GM19023 (cell line): ENCODE measurements at regions not wholly inside any gene's neighbourhood (a gene's known extent, or its start where the extent isn't known, plus 50 kb on each side); places are given as distances from the start of the nearest gene placed in this dataset.

Experiments used
- ATAC-seq: cut with Tn5 transposase; IDR thresholded peaks from one replicate; pipeline ENCODE4 v1.9.1; 2021; ENCODE audit warnings: mild to moderate bottlenecking, moderate library complexity; ENCODE audit not compliant: unreplicated experiment

DNA sequence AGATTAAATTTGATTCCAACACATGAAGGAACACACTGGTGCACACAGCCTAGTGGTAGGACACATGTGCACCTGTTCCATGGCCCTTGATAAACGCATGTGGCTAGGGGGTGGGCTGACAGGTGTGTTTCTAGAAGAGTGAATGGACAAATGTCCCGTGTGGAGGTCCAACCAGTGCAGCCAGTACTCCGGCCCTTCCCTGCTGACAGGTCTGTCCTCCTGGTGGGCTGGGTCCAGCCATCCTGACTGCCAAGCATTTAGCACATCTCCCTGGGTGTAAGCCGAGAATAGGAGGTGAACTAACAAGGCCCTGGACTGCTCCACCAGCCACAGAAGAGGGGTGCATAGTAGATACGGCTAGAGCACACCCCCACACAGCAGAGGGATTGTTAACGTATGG, 258.7 kb upstream of the RAB6C start:
- no peak for ATAC-seq

DNA sequence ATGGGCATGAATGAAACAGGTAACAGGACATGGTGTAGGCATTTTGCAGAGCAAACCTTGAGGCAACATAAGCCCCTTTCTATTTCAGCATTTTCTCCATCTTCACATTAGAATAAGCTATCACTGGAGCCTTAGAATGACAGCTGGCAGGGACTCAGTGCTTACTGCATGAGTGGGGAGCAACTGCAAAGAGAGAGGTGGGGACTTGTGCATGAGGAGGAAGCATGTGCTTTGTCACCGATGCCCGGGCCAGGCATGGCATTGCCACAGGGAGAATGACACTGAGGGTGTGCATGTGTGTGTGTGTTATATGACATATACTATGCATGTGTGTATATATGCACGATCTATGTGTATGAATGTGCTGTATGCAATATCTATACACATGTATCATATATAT, 258.2 kb upstream of the RAB6C start:
- no peak for ATAC-seq

DNA sequence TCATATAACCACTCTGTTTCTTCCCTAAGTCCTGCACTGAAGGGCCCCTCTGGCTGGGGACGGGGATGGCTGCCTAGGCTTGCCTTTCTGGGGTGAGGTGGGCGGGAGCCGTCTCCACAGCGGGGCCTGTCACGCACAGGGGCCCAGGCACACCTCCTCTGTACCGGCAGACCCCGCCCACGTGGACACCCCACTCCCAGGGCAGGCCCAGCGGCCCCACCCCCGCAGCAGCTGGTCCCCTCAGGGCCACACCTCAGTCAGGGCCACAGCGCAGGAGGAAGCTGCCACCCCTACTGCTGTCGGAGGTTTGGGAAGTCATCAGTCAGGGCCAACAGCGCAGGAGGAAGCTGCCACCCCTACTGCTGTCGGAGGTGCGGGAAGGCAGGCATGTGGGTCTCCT, 257.6 kb upstream of the RAB6C start:
- no peak for ATAC-seq

DNA sequence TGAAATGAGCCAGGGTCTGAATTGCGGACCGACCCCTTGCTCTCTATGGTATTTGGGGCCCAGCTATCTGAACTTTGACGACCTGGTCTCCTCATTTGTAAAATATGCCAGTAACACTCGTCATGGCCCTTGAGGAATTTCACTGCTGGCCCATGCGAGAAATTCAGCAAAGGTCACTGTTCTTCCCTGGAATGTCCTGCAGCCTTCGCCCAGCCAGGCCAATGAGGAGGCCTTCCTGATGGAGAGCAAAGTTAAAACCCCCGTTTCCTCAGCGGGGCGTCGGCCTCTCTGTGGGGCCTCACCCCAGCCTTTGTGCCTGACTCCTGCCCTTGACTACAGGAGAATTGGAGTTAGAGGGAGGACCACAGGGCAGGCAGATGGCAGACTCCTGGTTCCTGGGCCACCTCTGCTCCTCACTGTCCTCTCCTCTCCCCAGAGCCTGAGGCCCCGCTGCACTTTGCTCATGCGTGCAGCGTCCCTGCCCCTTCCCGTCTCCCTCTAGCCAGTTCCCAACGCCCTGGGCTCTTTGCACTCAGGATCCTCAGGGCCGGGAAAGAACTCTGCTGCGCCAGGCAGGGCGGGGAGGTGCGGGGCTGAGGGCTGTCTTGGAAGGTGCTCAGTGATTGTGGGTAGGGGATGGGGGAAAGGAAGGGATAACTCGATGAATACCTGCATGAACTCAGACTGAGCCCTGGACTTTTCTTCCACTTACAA, 257.0 kb upstream of the RAB6C start:
- ATAC-seq = no peak

DNA sequence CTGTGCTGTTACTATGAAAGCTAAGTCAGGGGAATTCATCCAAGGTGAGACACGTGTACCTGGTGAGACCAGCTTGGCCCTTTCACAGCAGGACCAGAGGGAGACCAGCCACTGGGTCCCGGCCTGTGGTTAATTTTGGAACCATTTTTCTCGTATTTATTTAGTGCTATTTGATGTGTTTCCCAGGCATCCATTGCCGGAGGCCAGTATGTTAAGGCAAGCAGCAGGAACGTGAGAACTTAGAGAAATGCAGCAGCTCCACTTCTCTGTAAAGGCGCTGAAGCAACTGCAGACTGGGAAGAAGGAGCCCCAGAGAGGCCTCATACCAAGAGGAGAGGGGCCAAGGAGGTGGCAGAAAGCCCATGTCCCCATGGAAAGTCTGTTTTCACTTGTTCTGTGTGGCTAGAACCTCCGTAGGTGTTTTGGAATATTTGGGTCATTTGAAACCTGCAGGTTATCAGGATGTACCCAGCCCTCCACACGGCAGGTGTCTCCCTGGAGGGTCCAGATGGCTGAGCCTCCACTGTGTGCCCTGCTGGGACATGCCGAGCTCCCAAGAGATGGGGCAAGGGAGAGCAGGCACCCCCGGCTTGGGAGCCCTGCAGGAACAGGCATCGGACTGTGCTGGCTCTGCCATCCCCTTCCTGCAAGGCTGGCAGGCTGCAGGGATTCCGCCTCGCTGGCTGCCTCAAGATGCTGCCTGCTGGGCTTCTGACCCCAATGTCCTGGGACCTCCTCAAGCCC, 256.0 kb upstream of the RAB6C start:
- no peak for ATAC-seq

DNA sequence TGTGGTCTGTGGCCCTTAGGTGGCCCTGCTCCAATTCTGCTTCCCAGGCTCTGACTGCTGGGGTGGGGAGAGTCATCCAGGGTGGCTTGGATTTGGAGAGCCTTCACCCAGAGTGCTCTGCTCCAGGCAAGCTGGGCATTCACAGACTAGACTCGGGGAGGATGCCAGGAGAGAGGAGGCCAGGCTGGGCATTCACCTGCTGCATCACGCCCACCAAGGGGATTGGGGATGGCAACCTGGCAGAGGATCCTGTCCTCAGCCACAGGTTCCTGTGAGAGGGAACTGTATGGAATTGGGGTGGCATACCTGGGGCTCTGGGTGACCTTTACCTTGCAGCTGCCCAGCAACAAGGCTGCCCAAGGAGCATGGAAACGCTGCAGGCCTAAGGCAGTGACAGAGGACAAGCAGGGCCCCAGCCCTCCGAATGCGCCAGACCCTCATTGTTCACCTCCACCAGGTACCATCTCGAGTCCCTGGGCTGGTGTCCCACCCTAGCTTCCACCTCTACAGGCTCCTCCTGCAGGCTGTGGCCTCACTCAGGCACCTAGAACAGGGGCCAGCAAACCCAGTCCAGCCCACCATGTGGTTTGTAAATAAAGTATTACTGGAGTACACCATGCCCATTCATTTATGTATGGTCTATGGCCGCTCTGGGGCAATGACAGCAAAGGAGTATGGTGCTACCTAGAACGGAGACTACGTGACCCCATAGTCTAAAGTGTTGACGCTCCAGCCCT, 255.3 kb upstream of the RAB6C start:
- ATAC-seq = no peak

DNA sequence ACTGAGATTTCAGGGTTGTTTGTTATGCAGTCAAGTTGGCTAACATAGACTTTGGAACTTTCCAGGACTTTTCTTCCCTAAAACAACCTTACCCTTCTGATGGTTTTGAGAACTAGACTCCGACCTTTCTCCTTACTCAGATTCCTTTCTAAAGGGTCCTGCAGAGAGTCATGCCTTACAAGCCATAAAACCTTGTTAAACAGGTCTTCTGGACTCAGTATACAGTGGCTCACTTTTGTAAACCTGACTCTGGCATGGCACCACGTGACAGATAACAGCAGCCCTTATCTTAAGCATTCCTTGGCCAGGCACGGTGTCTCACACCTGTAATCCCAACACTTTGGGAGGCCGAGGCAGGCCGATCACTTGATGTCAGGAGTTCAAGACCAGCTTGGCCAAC, 253.2 kb upstream of the RAB6C start:
- no peak for ATAC-seq

DNA sequence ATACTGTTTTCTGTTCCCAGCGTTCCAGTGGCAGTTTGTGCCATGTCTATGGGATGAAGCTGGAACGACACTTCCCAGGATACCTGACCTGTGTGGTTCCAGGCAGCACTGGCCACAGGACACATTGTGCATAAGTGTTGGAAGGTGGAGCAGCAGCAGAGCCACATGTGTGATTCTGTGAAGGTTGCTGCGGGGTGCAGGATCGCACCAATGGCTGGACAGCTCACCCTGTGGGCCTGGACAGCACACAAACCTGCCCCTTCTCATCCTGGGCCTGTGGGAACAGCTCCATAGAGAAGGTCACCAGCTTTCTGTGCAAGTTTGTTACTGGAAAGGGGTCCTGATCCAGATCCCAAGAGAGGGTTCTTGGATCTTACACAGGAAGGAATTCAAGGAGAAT, 252.2 kb upstream of the RAB6C start:
- no peak for ATAC-seq

DNA sequence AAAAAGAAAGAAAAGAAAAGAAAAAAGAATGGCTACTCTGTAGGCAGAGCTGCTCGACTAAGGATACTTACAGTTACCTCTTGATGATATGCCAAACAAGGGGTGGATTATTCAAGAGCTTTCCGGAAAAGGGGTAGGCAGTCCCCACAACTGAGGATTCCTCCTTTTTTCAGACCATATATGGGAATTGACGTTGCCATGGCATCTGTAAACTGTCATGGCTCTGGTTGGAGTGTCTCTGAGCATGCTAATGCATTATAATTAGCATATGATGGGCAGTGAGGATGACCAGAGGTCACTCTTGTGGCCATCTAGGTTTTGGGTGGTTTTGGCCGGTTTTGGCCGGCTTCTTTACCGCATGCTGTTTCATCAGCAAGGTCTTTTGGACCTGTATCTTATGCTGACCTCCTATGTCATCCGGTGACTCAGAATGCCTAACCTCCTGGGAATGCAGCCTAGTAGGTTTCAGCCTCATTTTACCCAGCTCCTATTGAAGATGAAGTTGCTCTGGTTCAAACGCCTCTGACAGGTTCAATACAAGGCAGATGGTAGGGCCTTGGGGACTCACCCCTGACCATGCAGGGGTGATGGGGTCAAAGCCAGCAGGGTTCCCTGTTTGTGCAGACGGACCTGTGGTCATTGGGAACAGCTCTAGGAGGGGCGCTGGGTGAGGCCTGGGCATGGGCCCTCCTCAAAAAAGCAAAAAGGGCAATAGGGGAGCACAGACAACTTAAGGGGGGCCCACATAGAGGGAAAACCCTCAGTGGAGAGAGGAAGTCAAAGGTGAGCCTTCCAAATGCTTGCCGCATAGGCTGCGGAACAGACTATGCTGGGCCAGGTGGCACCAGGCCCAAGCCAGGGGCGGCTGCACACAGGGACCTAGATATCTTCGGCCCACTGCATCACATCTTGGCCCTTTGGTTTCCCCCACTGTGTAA, 251.2 kb upstream of the RAB6C start:
- no peak for ATAC-seq

DNA sequence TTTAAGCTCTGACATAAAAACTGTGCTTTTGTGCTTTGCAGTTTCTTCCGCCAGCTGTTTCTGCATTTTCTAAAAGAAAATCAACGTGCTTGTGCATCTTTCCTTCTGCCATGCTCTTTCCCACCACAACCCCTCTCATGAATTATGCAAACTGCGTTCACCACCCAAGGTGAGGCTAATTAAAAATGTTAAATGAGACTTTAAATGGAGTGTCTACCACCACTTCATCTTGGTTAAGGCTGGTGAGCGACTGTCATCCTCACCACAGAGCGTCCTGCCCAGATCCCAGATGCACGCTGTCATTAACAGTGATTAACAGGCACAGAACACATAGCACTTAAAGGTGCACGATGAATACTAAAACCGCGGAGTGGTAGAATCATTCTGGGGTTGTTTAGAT, 250.5 kb upstream of the RAB6C start:
- ATAC-seq = no peak

DNA sequence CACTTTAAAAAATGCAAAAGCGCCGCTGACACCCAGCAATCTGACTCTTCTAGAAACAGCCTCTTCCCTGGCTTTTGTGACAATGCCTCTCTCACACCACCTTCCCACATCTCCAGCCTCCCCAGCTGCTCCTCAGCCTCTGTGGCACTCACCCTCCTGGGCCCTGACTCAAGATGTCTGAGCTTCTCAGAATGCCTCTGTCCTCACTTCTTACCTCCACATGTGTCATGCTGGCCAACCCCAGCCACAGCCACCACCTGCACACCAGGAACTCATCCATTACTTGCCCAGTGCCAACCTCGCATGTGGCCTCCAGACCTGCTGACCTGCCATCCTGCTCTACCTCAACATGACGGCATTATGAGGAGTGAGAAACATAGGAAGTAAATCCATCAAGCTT, 249.8 kb upstream of the RAB6C start:
- ATAC-seq = no peak

DNA sequence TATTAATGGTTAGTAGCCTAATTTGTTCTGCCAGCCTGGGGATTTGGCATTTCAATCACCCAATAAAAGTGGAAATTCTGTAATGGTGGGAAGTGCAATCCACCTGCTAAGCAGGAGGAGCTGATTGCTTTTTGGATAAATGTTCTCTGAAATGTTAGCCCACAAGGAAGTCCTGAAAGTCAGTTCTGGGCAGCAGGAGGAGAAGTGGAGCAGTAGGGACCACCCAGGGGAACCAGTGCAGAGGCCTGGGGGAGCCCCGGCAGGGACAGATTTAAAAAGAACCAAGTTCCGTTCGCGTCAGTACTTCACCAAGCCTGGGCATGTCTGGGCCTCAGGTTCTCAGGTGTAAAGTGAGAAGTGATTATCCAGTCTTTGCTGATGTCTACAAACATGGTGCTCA, 248.5 kb upstream of the RAB6C start:
- no peak for ATAC-seq

DNA sequence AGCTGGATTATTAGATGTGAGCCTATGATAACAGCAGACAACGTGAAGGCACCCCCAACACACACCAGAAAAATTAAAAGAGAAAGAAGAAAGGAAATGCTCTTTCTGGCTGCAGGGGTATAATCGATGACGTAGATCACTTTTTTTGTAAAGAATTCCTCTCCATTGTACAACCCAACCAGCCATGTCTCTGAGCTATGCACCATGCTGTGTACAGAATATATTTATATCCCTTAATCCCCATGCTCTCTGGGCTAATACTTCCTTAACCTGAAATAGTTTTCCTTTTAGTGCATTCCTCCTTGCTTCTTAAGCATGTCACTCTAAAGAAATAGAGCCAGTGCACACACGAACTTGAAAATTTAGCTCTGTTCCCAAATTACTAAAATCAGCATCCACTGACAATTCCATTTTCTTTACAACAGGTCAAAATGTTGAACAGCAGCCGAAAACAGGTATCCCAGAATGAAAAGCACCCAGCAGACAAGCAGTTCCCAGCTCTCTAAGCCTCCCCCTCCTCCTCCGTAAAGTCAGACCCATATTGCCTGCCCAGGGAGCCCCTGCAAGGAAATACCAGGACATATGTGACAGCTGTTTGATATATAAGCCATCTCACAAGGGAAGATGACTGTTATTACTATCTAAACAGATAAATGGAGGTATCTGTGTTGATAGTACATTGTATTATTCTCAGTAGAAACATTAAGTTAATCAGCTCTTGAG, 247.4 kb upstream of the RAB6C start:
- ATAC-seq = no peak

DNA sequence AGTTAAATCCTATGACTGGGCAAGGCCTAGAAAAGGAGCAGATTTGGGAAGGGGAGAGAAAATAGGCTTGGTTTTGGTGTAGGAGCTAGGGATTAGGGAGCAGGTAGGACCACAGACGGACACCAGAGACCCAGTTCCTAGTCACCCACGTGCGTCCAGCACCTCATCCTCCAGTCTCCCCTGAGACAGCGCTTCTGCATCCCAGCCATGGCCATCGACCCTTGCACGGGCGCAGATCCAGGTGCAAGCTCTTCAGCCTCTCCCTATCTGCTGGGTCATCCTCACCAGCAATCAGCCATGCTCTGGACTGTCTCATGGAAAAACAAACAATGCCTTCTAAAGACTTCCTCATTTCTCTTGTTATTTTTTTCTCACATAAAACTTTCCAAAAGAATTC, 246.8 kb upstream of the RAB6C start:
- ATAC-seq = no peak

DNA sequence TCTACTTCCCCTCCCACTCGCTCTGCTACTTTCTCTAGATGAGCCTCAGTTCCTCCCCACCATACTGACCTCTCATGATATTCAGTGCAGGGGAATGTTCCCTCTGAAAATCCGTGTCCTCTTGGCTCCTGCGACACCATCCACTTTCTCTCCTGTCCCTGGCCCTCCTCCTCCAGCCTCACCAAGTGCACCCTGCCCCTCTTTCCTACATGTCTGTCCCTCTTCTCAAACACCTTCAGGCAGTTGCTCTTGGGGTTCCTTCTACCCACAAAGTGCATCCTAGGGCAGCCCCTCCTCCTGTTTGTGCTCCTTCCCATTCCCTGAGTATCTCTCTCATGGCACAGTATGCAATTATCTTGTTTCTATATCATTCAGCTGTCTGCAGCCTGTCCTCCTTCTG, 246.4 kb upstream of the RAB6C start:
- ATAC-seq = no peak

DNA sequence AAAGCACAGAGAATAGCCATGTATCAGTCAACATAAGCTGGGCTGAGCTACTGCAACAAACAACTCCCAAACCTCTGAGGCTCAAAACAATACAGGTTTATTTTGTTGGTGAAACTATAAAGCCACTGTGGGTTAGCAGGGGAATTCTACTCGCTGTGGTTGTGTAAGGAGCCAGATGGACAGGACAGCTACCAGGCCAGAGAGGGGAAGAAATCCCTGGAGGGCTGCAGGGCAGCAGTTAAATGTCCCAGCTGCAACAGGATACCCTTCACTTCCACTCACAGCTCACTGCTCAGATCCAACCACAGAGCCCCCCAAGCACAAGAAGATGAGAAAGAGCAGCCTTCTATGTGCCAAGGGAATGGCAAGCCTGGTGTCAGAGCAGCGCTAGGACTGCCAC, 245.9 kb upstream of the RAB6C start:
- ATAC-seq = no peak

DNA sequence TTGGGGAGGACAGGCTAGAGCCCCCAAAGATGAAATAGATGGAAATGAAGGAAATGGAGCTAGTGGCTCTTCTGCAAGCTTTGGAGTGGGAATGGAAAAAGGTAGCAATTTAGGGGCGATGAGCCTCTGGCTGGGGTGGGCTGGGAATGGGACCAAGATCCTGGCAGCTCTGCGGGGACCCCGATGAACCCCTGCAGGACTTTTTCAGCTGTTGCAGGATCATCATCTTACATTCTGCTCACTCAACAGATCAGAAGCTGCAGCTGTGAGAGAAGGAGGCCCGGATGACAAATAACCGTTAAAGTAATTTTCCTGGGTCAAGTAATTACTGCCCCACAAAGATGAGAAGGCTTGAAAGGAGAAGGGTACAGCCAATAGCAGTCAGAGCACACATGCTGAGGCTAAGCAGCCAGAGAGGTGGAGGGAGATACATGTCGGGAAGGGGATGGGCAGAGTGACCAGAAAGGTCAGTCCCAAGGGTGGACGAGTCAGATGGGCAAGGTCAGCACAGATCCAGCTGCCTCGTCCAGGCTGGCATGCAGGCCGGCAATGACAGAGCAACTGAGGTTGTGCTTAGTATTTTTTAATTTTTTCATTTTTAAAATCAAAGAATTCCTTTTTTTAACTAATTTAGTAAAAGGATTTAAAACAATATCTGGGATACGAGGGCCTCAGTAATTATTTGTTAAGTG, 245.0 kb upstream of the RAB6C start:
- ATAC-seq = no peak

DNA sequence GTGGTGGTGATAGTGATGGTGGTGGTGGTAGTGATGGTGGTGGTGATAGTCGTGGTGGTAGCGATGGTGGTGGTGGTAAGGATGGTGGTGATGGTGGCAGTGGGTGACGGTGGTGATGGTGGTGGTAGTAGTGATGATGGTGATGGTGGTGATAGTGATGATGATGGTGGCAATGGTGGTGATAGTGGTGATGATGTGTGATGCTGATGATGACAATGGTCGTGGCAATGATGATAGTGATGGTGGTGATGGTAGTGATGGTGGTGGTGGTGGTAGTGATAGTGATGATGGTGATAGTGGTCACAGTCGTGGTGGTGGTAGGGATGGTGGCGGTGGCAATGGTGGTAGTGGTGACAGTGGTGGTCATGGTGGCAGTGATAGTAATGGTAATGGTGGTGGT, 243.9 kb upstream of the RAB6C start:
- no peak for ATAC-seq

DNA sequence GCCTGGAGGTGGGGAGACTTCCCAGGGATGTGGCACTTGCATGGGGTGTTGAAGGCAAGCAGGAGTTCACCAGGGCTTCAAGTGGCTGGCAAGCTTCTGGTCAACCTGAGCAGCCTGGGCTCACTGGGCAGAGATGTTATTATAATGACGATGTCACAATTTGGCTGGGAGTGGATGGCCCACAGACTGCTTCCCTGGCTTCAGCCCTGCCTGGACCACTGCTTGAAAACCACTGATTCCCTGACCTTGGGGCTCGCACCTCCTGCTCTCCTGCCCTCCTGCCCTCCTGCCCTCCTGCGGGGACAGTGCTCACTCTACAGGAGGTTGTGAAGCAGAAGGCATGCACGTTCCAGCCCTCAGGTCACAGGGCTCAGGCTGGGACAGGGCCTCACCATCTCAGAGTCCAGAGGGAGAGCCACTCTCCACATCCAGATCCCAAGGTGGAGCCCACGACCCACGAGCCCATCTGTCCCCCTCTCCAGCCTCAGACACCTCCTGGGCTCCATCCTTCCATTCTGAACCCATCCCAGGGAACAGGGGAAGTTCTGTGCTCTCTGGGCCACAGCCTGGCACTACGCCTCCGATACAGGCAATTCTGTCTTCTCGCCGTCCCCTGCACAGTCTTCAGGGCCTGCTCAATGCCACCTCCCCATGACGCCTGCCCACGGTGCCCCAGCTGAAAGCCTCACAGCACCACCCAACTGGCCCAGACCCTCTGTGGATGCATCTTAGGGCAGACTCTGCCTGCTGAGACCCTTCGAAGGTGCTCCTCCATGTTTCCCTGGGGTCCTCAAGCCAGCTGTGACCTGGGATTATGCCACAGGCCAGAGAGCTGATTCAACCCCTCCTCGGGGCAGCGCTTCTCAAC, 241.6 kb upstream of the RAB6C start:
- ATAC-seq = no peak
